Lung (tissue), 11 donors: ENCODE measurements at regions not wholly inside any gene's neighbourhood (a gene's known extent, or its start where the extent isn't known, plus 50 kb on each side); places are given as distances from the start of the nearest gene placed in this dataset.

Experiments
- ATAC-seq: fragments of 200-7000 bp; cut with Tn5 transposase; one replicate; pipeline ENCODE4 v1.9.1; 2020; ENCODE audit warnings: moderate number of reproducible peaks; ENCODE audit not compliant: insufficient read depth, low FRiP score
- DNase-seq, 3 donors: peaks; one replicate each; pipeline ENCODE4 v3.0.0-alpha.2; 2013 to 2017
- H3K27ac ChIP-seq, 2 donors: one replicate each; pipeline ENCODE4 v1.5.1; 2013; ENCODE audit warnings: mild to moderate bottlenecking in 2 of 2, moderate library complexity in 2 of 2, control low read depth in 1 of 2, inconsistent platforms in 1 of 2, low read depth in 1 of 2, low read length in 1 of 2
- H3K27me3 ChIP-seq, 3 donors: one replicate each; pipeline ENCODE4 v1.5.1; 2013; ENCODE audit warnings: low read length in 2 of 3; ENCODE audit not compliant: control insufficient read depth in 3 of 3, insufficient read depth in 3 of 3
- H3K36me3 ChIP-seq, 4 donors: one replicate each; pipeline ENCODE4 v1.5.1; 2013; ENCODE audit warnings: low read length in 4 of 4, mild to moderate bottlenecking in 1 of 4, moderate library complexity in 1 of 4; ENCODE audit not compliant: control insufficient read depth in 4 of 4, insufficient read depth in 4 of 4
- H3K4me1 ChIP-seq, 5 donors: one replicate each; pipeline ENCODE4 v1.5.1; 2013; ENCODE audit warnings: low read length in 5 of 5, mild to moderate bottlenecking in 2 of 5, moderate library complexity in 1 of 5; ENCODE audit not compliant: control insufficient read depth in 5 of 5, insufficient read depth in 5 of 5
- H3K4me3 ChIP-seq: one replicate; pipeline ENCODE4 v1.5.1; 2013; ENCODE audit warnings: mild to moderate bottlenecking, control low read depth, moderate library complexity
- H3K9ac ChIP-seq, 2 donors: one replicate each; pipeline ENCODE4 v1.5.1; 2013; ENCODE audit warnings: low read length in 2 of 2, control low read depth in 1 of 2; ENCODE audit not compliant: insufficient read depth in 1 of 2
- H3K9me3 ChIP-seq, 4 donors: one replicate each; pipeline ENCODE4 v1.5.1; 2013; ENCODE audit warnings: low read length in 3 of 4, mild to moderate bottlenecking in 1 of 4, moderate library complexity in 1 of 4; ENCODE audit not compliant: control insufficient read depth in 4 of 4, insufficient read depth in 3 of 4
- WGBS, 2 donors: extraction: QIAGEN DNeasy Blood & Tissue Kit; methylation state at CpG; one replicate each; pipeline ENCODE4 v1.1.7; 2013; 5-methylcytosine and 5-hydroxymethylcytosine counted together
- TF ChIP-seq, protein P1 (sequence below): IDR thresholded peaks from 2 replicates; pipeline ENCODE4 v1.5.1; 2012; ENCODE audit warnings: mild to moderate bottlenecking; ENCODE audit errors: control extremely low read depth, extremely low read depth
- donor health status: control.
- donor health status: control.
- donor health status: Bipolar disorder and iron deficiency.
- donor health status: healthy.
- donor health status: DM: yes; HTN: yes; CAD: no.

DNA sequence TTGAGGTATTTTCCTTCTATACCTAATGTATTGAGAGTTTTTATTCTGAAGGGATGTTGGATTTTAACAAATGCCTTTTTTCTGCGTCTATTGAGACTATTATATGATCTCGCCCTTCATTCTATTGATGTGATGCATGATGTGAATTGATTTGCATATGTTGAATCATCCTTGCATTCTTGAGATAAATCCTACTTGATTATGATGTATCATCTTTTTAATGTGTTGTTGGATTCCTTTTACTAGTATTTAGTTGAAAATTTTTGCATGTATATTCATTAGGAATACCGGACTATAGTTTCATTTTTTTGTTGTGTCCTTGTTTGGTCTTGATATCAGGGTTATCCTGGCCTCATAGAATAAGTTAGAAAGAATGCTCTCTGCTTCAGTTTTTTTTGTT is 169.7 kb downstream of the NPR3 start:
- Histone ChIP-seq H3K36me3 (no peaks in the 10 kb centered on the region), H3K4me1 (no peaks in the 10 kb centered on the region), H3K27me3 (no peaks in the 10 kb centered on the region), H3K27ac (no peak overlapping the region), H3K9ac (no peak overlapping the region), H3K9me3 (peaks cover 0 to 5% (median 3%) of the 10 kb centered on the region in 4 donors), H3K4me3 (no peak overlapping the region)
- 73 to 76% methylated on average over 3 of the region's 3 CpGs for WGBS, 2 donors
- DNase-seq (no peak), ATAC-seq (no peak)
- TF ChIP-seq, protein P1, sequence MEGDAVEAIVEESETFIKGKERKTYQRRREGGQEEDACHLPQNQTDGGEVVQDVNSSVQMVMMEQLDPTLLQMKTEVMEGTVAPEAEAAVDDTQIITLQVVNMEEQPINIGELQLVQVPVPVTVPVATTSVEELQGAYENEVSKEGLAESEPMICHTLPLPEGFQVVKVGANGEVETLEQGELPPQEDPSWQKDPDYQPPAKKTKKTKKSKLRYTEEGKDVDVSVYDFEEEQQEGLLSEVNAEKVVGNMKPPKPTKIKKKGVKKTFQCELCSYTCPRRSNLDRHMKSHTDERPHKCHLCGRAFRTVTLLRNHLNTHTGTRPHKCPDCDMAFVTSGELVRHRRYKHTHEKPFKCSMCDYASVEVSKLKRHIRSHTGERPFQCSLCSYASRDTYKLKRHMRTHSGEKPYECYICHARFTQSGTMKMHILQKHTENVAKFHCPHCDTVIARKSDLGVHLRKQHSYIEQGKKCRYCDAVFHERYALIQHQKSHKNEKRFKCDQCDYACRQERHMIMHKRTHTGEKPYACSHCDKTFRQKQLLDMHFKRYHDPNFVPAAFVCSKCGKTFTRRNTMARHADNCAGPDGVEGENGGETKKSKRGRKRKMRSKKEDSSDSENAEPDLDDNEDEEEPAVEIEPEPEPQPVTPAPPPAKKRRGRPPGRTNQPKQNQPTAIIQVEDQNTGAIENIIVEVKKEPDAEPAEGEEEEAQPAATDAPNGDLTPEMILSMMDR = no peak

DNA sequence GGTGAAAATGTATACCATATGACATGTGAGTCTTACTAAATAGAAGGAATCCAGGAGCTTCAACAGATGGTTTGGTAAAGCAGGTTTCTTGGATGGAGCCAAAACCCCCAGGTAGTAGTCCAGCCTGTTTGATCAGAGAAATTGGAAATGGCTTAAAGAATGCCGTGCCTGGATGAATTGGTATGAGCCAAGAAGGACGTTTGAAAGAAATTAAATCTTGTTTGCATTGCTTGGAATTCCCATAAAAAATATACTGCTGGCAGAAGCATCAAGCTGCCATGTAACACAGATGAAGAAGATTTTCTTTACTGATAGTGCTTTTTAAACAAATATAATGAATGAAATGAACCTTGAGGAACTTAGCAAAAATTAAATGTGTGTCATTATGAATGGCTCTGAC is 176.3 kb downstream of the NPR3 start:
- H3K9ac ChIP-seq = no peak overlapping the region
- no peaks in the 10 kb centered on the region for H3K36me3 ChIP-seq
- H3K9me3 ChIP-seq = peaks cover 0 to 4% (median 2%) of the 10 kb centered on the region in 4 donors
- no peak overlapping the region for H3K27ac ChIP-seq
- no peaks in the 10 kb centered on the region for H3K4me1 ChIP-seq
- H3K27me3 ChIP-seq = no peaks in the 10 kb centered on the region
- TF ChIP-seq, protein P1 = no peak
- WGBS, 2 donors = 66 to 69% methylated on average over 2 of the region's 2 CpGs
- H3K4me3 ChIP-seq = no peak overlapping the region
- no peak for DNase-seq
- no peak for ATAC-seq

GRCh38 chr5:32889078-32889477 is 178.0 kb downstream of the NPR3 start:
- no peaks in the 10 kb centered on the region for H3K4me1 ChIP-seq

More at GRCh38 chr5:32889078-32889477, 178.0 kb downstream of the NPR3 start:
- peaks cover 0 to 4% (median 2%) of the 10 kb centered on the region in 4 donors for H3K9me3 ChIP-seq
- no peak for DNase-seq
- 41 to 83% methylated on average over 1 of the region's 1 CpG for WGBS, 2 donors
- TF ChIP-seq, protein P1 = no peak
- no peak overlapping the region for H3K9ac ChIP-seq
- H3K4me3 ChIP-seq = no peak overlapping the region
- no peaks in the 10 kb centered on the region for H3K27me3 ChIP-seq
- H3K27ac ChIP-seq = no peak overlapping the region
- ATAC-seq = no peak
- H3K36me3 ChIP-seq = no peaks in the 10 kb centered on the region
